ENCODE measurements at regions not wholly inside any gene's neighbourhood (a gene's known extent, or its start where the extent isn't known, plus 50 kb on each side); places are given as distances from the start of the nearest gene placed in this dataset.

- DNase-seq = no peak
These were observed 191.4 kb upstream of the BCL6 start for GRCh38 chr3:187936676-187937075.

- no peak for DNase-seq
These were observed 194.6 kb upstream of the BCL6 start for GRCh38 chr3:187939891-187940290.

GRCh38 chr3:187941135-187941847, 196.0 kb upstream of the BCL6 start:
- DNase-seq = no peak

GRCh38 chr3:187941848-187942194, 196.6 kb upstream of the BCL6 start:
- no peak for DNase-seq

GRCh38 chr3:187942658-187943241, 197.5 kb upstream of the BCL6 start:
- no peak for DNase-seq

- DNase-seq = no peak
These were observed 198.6 kb upstream of the BCL6 start for GRCh38 chr3:187943677-187944389.

GRCh38 chr3:187944390-187945179, 199.3 kb upstream of the BCL6 start:
- no peak for DNase-seq

- DNase-seq = no peak
These were observed 200.1 kb upstream of the BCL6 start for GRCh38 chr3:187945374-187945773.

- no peak for DNase-seq
These were observed 201.0 kb upstream of the BCL6 start for GRCh38 chr3:187946163-187946691.

- DNase-seq = no peak
These were observed 201.7 kb upstream of the BCL6 start for GRCh38 chr3:187946981-187947380.

GRCh38 chr3:187947927-187948682, 202.8 kb upstream of the BCL6 start:
- no peak for DNase-seq

GRCh38 chr3:187949093-187949820, 204.0 kb upstream of the BCL6 start:
- no peak for DNase-seq

GRCh38 chr3:187950671-187951070, 203.3 kb upstream of the LPP start:
- DNase-seq = no peak

GRCh38 chr3:187951452-187952190, 202.3 kb upstream of the LPP start:
- no peak for DNase-seq

GRCh38 chr3:187952849-187953248, 201.1 kb upstream of the LPP start:
- no peak for DNase-seq

- DNase-seq = no peak
These were observed 199.5 kb upstream of the LPP start for GRCh38 chr3:187954516-187954872.

- DNase-seq = no peak
These were observed 198.9 kb upstream of the LPP start for GRCh38 chr3:187954873-187955586.

- DNase-seq = no peak
These were observed 198.4 kb upstream of the LPP start for GRCh38 chr3:187955587-187955952.

- no peak for DNase-seq
These were observed 196.8 kb upstream of the LPP start for GRCh38 chr3:187957165-187957581.

- no peak for DNase-seq
These were observed 196.4 kb upstream of the LPP start for GRCh38 chr3:187957582-187957981.

Data from NCI-H1092 treated with DMSO at 0.1 percent for 48 hours (cell line).